ENCODE measurements at regions not wholly inside any gene's neighbourhood (a gene's known extent, or its start where the extent isn't known, plus 50 kb on each side); places are given as distances from the start of the nearest gene placed in this dataset.

GRCh38 chr20:23266530-23267398 is 83.8 kb upstream of the NXT1 start:
- DNase-seq = no peak
- intact Hi-C loops (cut with DNase I) = no loop called here
- Histone ChIP-seq H3K27ac (no peak overlapping the region), H3K4me1 (no peaks in the 10 kb centered on the region), H3K4me3 (no peak overlapping the region), H3K9me3 (no peaks in the 10 kb centered on the region), H3K36me3 (no peaks in the 10 kb centered on the region), H3K27me3 (no peaks in the 10 kb centered on the region)
- WGBS, 2 donors = 67 to 73% methylated on average over 7 of the region's 7 CpGs
- TF ChIP-seq, protein P1, sequence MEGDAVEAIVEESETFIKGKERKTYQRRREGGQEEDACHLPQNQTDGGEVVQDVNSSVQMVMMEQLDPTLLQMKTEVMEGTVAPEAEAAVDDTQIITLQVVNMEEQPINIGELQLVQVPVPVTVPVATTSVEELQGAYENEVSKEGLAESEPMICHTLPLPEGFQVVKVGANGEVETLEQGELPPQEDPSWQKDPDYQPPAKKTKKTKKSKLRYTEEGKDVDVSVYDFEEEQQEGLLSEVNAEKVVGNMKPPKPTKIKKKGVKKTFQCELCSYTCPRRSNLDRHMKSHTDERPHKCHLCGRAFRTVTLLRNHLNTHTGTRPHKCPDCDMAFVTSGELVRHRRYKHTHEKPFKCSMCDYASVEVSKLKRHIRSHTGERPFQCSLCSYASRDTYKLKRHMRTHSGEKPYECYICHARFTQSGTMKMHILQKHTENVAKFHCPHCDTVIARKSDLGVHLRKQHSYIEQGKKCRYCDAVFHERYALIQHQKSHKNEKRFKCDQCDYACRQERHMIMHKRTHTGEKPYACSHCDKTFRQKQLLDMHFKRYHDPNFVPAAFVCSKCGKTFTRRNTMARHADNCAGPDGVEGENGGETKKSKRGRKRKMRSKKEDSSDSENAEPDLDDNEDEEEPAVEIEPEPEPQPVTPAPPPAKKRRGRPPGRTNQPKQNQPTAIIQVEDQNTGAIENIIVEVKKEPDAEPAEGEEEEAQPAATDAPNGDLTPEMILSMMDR (IDR thresholded peaks at IDR 0.05) = no peak
- no peak for ATAC-seq
- no peak for FAIRE-seq

GRCh38 chr20:23265226-23265625 is 85.4 kb upstream of the NXT1 start:
- ATAC-seq = no peak
- Histone ChIP-seq H3K9me3 (no peaks in the 10 kb centered on the region), H3K27ac (no peak overlapping the region), H3K4me3 (no peak overlapping the region), H3K36me3 (no peaks in the 10 kb centered on the region), H3K4me1 (no peaks in the 10 kb centered on the region), H3K27me3 (no peaks in the 10 kb centered on the region)
- intact Hi-C loops (cut with DNase I) = no loop called here
- no peak for FAIRE-seq
- 74 to 84% methylated on average over 8 of the region's 8 CpGs for WGBS, 2 donors
- DNase-seq = no peak
- TF ChIP-seq, protein P1 (IDR thresholded peaks at IDR 0.05) = no peak

GRCh38 chr20:23264545-23264944 is 86.0 kb upstream of the NXT1 start:
- Histone ChIP-seq H3K36me3 (no peaks in the 10 kb centered on the region), H3K4me1 (no peaks in the 10 kb centered on the region), H3K27ac (no peak overlapping the region), H3K4me3 (no peak overlapping the region), H3K9me3 (no peaks in the 10 kb centered on the region), H3K27me3 (no peaks in the 10 kb centered on the region)
- FAIRE-seq = no peak
- no peak for ATAC-seq
- DNase-seq = no peak
- intact Hi-C loops (cut with DNase I) = no loop called here
- TF ChIP-seq, protein P1 (IDR thresholded peaks at IDR 0.05) = no peak
- WGBS, 2 donors = 63 to 68% methylated on average over 4 of the region's 4 CpGs

- 63 to 73% methylated on average over 6 of the region's 6 CpGs for WGBS, 2 donors
Observed at GRCh38 chr20:23260181-23260840, 90.3 kb upstream of the NXT1 start.

More at GRCh38 chr20:23260181-23260840, 90.3 kb upstream of the NXT1 start:
- H3K27me3 ChIP-seq = no peaks in the 10 kb centered on the region
- FAIRE-seq = no peak
- no peak for ATAC-seq
- no peaks in the 10 kb centered on the region for H3K36me3 ChIP-seq
- H3K4me3 ChIP-seq = no peak overlapping the region
- intact Hi-C loops (cut with DNase I) = no loop called here
- peaks cover 0 to 7% (median 0%) of the 10 kb centered on the region in 3 donors for H3K4me1 ChIP-seq
- H3K9me3 ChIP-seq = no peaks in the 10 kb centered on the region
- TF ChIP-seq, protein P1 (IDR thresholded peaks at IDR 0.05) = no peak
- DNase-seq = no peak
- no peak overlapping the region for H3K27ac ChIP-seq

Measured in pancreas (tissue), 10 donors.